Muscle of back (tissue), 3 donors: ENCODE measurements at regions not wholly inside any gene's neighbourhood (a gene's known extent, or its start where the extent isn't known, plus 50 kb on each side); places are given as distances from the start of the nearest gene placed in this dataset.

Experiments
- DNase-seq, 3 donors: peaks; one replicate each; pipeline versions ENCODE4 v3.0.0 to v3.0.0-alpha.2; 2013

DNA sequence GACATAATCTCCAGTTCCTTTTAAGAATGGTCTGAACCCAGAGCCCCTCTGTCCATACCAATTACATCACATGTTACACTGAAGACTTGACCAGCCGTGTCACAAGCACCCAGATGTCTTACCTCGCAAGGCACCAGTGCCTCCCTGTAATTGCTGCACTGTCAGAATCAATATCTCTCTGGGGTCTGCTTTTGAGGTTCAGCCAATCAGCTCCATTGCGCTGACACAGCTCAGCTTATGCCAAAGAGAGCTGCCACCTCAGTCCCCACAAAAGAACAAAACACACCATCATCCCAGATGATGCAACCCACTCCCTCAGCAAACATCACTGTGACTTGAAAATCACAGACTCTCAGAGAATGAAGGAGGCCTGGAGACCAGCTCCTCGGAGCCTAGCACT is 82.5 kb upstream of the SORBS2 start:
- no peak for DNase-seq

DNA sequence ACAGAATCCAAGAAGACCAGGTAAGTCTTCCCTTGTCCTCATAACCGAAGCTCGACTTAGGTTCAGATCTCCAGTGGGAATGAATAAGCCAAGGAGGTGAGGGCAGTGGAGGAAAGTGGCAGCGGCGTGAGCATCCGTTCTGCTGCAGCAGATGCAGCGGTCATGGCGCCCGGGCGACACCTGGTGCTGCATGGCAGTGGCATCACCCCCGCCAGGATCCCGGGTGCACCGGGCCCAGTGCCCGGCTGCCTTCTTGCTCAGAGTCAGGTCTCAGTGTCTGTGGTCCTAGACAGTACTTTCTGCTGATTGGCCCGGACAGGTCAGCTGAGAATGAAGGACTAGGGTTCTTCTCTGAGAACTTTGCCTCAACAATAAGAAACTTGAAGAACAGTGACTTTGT is 83.4 kb upstream of the SORBS2 start:
- no peak for DNase-seq

DNA sequence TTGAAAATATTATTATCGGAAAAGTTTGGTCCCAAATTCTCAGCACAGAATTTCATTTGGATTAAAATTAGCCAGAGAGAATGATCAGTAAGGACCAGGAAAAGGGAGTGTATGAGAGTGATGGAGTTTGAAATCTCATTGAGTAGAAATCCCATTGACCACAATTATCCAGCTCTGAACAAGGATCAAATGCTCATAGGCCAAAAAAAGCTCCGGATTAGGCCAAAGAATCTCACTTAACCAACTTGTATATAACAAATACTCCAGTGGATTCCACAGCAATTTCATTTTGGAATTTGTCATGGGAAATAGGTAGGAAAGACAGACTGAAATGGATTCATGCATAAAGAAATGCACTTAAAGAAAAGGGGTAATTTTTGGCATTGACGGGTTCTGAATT is 83.9 kb upstream of the SORBS2 start:
- DNase-seq, result no peak

DNA sequence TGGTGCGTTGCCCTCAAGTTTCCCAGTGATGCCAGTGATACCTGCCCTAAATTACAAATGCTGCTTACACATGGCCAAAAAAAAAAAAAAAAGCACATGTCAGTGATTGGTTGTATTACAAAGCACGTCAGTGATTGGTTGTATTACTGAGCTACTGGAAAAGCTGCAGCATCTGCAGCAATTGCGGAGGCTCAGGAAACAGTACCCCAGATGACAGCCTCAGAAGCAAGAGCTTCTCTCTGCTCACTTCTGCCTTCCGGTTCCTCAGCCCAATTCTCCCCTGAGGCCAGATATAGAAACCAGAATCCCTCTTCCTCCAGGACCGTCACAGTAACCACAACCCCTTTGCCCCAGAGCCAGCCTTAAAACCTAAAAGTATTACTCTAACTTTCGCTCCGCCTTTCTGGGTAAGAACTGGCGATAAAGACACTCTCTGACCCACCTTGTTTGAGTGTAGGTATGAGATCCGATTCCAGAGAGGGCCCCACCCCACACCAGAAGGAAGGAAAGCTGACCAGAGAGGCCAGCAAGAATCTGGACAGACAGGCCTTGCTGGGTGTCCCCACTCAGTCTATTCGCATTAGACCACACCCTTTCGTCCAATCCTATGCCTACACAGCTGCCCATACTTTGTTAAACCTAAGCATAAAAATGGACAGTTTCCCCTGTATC is 85.0 kb upstream of the SORBS2 start:
- no peak for DNase-seq

DNA sequence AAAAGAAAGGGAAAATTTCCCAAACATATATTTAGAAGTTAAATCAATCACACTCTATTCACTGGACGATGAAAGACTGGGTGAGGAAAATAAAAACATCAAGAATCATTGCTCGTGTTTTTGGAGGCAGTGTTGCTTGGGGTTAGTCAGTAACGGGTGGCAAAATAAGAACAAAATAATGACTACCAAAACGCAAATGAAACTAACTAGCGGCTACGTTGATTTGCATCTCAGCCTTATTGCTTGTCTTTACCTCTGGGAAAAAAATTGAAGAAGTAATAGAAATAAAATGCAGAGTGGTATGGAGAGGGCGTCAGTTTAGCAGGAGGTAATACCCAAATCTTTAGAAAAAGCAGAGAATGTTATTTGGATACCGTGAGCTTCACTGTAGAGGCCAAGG is 86.4 kb upstream of the SORBS2 start:
- no peak for DNase-seq

DNA sequence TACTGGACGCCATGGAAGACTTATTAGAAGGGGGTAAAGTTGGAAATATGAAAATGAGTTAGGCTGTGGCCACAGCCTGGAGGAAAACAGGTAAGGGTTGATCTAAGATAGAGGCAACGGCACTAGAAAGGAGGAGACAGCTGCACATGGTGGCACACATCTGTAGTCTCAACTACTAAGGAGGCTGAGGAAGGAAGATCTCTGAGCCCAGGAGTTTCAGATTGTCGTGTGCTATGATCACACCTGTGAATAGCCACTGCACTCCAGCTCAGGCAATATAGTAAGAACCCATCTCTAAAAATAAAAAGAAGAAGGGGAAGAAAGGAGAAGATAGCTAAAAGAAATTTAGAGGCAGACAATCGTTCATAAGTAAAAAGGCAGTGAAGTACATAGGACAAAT is 87.8 kb upstream of the SORBS2 start:
- no peak for DNase-seq

DNA sequence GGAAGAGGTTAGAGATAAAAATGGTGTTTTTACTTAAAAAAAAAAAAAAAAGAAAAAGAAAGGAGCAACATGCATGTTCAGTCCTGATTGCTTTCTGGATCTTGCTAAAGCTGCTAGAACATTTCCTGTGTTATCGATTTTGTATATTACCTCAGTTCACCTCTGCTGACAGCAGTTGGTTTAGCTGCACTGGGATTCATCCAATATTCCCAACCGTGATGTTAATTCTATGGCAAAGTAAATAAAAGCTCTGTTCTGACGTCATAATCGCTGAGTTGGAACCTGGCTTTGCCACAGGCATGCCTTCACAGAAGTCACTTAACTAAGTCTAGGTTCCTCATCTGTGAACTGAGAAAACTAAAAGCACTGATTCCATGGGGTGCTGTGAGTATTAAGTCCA is 90.7 kb upstream of the SORBS2 start:
- no peak for DNase-seq

DNA sequence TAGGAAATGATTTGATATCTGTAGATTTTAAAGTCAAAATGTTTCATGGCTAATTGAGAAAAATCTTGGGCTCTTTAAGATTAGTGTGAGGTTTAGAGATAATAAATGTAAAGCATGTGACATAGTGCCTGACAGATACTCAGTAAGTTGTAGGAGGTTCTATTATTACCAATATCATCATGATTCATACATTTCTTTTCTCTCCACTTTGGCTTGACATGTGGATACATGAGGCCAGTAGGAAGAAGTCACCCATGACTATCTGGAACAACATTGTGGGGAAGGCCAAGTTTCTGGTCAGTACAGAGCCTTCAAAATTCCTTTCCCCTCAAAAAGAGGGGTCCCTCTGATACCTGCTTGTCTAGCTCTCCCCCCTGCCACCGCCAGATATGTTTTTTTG is 91.2 kb upstream of the SORBS2 start:
- no peak for DNase-seq

DNA sequence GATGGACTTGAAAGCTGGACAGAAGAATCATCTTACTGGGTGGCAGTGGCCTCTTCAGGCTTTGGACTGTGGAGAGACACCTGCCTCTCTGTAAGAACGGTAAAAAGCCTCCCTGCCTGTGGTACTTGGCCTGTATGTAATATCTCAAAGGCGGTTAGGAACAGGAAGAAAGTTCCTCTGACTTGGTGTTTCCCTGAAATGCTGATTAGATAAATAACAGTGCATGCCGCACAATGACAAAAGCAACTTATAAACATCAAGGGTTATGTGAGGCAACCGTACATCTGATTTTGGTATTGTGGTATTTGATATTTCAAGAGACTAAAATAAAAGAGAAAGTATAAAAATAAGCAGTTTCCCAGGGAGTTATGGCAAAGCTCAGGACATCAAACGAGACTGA is 92.4 kb upstream of the SORBS2 start:
- no peak for DNase-seq

DNA sequence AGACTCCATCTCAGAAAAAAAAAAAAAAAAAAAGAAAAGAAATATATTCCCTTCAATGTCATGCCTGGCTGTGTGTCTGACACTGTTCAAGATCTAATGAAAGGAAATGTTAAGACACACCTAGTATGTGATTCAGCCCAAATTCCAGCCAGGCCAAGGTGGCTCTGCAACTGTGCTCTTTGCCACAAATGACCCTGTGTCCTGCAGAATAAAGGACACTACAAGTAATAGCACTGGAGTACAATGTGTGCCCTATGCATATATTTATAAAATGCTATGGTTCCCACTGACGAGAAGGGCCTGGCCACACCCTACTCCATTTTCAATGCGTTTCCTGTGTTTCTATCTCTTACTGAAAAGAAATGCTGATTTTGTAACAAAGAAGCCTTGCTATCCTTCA is 98.0 kb upstream of the SORBS2 start:
- no peak for DNase-seq

DNA sequence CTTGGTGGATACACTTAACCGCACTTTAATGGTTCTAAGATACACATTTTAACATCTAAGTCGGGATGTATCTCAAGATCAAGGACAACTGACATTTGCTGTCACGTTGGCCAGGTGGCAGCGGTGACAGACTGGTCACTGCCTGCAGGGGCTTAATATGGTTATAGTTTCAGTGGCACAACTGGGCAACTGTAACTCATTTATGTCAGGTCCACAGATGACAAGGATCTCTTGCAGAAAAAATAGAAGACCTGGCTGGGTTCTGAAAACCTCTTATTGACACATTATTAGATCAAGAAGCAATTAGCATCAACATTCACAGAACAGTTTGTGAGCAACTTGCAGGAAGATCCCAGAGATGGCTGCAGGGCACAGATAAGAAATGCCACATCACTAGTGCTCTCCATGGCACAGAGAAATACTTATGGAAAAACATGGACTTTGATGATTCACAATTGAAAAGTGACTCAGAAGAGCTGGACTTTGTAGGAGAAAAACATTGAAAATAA is 99.6 kb upstream of the SORBS2 start:
- DNase-seq, result no peak

DNA sequence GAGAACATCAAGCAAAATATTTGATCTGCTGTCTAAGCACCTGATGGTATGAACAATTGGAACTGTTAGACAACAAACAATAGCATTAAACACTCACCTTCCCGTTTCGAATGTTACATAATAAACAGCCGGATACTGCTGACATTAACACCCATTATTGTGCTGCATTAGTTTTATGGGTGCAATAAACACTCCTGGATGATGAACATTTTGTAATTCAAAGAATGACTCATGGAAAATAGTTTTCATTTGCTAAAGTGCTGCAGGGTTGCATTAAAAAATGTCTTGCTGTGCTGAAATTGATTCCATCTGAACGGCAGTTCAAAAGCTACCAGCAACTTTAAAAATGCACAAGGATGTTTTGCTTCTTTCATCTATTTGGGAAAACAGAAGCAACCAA is 100.8 kb upstream of the SORBS2 start:
- DNase-seq, result no peak

DNA sequence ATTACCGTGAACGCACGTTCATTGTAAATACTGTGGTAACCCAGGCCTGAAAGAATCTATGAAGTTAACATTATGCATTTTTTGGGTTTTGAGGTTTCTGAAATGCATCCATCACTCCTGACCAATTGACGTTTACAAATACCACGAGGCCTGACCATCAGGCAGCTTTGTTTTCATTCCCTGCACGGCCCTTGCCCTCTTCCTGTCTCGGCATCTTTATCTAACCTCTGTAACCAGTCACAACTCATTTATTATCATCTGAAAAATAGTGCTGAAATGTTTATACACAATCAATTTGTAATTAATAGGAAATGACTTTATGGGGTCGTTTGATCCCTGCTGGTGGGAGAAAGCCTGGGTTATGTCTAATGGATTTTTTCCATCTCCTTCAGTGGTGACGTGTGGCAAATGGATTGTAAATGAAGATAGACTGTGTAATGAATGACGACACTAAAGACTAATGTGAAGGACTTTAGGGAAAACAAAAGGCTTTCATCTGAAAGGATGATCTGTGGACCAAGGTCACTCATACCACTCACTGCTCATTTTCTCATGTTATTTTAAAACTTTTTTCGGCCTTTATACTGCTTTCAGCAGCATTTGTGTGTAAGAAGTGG is 102.7 kb upstream of the SORBS2 start:
- DNase-seq, result peak in 1 of 3 donors; percentile 47

DNA sequence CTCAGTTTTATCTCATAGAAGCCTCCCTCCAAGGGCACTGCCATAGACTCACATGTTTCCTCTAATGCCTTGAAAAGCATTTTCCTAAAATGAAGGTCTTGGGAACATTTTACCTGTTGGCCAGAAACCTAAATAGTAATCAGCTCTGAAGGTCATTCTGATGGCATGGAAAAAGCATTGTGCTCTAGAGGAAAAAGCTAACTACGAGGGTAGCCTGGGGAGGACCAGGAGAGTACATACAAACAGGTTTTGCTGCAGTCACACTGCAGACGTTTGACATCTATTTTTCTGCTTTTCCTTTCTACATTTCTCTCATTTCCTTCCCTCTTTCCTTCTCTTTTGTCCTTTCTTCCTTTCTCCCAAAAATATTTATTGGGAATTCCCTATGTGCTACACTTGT is 103.3 kb upstream of the SORBS2 start:
- no peak for DNase-seq

DNA sequence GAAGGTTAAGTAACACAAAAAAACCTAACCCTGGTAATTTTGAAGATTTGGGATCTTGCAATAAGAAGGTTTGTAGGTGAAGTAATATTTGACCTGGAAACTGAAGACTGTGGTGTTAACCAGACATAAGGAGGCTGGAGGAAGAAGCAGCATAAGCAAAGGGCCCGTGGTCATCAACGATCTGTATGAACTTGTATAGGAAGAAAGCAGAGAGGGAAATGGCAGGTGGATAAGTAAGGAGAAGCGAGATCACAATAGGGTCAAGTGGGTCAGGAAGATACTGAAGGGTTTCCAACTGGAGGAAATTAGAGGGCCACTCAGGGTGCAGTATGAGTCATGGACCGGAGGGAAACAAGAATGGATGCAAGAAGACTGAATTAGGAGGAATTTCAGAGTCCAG is 103.8 kb upstream of the SORBS2 start:
- no peak for DNase-seq

DNA sequence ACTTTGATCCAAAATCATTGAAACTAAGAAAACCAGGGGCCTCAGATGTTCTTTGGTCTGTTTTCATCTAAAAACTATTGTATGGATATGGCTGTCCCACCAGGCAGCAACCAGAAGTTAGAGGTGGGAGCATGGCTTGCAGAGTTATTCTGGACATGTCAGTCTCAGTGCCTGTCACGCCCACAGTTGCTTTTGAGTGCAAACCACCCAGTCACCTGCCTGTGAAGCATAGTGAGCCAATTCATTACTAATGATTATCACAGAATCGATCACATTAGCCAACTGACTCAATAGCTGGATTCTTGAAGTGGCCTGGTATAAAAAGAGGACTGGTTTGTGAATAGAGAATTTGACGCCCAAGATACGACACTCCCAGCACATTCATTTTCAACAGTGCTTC is 104.2 kb upstream of the SORBS2 start:
- DNase-seq, result no peak

DNA sequence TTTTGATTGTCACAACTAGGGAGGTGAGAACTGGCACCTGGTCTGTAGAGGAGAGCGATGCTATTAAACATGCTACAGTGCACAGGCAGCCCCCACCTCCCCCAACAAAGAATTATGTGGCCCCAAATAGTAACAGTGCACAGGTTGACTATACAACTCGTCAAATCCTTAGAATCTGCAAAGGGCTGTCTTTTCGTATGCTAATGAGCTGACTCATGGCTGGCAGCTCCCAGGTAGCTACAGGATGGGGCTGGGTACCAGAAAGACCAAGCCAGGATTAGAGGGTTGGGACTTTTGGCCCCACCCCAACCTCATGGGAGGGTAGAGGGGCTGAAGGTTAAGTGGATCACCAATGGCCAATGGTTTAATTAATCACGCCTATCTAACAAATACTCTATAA is 104.7 kb upstream of the SORBS2 start:
- no peak for DNase-seq

DNA sequence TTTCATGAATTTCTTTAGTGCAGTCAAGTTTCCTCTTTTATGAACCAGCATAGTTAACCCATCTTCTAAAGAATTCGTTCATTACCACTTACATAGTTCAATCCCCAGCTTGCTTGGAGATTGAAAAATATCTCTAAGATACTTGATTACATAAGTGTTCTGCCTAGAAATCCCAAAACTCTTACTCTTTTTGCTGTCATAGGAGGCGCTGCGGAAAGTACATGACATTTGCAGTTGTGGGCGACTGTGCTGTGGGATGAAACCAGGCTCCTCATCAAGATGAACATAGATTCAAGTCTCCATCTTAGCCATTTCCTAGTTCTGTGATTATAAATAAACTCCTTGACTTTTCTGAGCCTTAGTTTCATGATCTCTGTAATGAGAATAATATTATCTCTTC is 107.1 kb upstream of the SORBS2 start:
- DNase-seq, result no peak

DNA sequence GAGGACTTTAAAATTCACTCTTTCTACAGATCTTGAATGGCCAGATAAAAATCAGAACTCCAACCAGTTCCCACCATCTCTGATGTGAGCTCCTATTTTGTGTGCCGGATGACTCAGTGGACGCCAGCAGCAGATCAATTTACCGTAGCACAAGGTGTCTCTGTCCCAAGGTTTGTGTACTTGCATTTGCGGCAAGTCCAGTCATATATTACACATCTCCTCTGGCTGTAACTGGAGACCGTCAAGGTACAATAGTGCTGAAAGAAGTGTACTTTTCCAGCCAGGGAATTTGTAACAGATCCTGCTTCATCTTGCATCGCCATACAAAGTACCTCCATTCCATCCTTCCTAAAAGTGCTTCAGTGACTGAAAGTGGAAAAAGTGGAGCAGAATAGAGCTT is 108.2 kb upstream of the SORBS2 start:
- DNase-seq, result no peak

DNA sequence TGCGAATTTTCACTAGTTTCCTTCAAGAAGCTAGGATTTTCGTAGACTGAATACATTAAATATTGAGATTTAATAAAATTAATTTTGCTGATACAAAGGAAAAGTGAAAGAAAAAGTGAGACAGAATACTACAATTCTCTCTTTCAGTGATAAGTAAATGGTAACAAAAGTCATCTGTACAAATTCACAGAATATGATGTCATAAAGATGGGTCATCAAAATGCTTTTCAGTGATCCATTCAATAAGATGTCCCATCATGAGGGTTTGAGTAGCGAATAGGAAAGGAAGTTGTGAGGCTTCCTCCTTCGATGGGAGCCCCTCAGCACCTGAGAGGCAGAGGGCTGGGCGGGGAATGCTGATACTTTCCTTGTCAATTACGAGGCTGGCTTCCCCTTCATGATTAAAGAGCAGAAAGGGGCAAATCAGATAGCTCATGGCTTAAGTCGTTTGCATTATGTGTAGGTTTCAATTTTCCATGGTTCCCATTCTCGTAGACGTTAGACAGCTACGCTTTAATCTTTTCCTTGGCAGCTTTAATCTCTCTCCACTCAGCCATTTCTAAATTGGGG is 108.8 kb upstream of the SORBS2 start:
- DNase-seq, result no peak

DNA sequence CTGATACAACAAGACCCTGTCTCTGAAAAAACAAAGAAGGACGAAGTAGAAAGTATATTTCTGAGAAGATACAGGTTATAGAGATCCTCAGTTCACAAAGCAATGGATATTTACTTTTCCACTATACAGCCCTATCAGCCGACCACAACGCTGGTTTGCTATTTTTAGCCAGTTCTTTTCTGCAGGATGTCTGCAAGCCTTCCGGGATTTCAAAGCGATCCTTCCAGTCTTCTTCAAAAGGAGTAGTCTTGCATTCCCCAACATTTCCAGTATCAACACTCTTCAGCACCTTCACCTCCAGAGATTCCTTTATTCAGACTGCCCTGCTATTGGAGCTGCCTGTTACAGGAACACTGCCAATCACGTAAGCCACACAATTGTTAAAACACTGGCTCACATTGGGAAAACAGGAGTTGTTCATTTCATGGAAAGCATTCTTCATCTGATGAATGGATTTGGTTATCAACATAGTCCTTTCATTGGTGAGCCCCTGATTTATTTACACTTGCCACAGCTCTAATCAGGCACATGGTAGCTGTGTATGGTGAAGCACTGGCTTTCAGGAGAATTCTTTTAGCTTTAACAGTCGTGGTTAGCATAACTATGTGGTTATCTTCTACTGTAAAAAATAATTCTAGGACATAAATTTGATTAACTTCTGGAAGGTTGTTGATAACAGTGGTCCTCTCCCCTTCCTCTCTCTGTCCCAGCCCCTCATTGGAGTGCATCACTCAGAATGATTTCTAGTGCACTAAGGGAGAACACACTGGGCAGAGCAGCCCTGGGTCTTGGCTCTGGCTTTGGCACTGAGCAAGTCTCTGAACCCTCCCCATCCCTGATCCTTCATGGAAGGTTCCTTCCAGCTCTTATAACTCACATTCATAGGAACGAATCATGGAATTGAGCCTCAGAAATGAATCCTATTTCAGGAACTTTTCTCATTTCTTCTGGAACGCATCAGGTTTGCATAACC is 109.9 kb upstream of the SORBS2 start:
- no peak for DNase-seq

DNA sequence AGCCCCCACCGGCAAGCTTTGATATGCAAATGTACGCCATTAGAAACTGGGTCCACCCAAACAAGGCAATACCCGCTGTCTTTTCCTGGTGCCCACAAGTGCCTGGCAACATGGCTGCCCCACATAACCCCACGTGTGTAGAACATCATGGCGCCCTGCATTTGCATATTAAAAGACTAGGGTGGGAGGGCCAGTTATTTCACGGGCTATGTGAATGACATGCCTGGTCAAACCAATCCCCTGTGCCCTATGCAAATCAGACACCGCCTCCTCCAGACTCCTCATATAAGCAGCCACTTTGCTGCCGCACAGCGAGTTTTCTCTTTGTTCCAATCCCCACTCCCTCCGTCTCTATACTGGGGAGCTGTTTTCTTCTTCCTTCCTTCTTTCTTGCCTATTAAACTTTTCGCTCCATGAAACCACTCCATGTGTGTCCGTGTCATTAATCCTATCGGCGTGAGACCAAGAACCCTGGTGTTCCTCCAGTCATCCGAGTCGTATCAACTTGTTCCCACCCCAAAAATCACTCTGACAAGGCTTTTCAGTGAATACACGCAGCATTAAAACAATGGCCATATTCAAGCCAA is 112.6 kb upstream of the SORBS2 start:
- no peak for DNase-seq
